ENCODE measurements at regions not wholly inside any gene's neighbourhood (a gene's known extent, or its start where the extent isn't known, plus 50 kb on each side); places are given as distances from the start of the nearest gene placed in this dataset.

- H3F3A ChIP-seq (ENCODE audit: insufficient read depth, low read length, poor library complexity, severe bottlenecking): no peaks in the 10 kb centered on the region
- H4K20me1 ChIP-seq (ENCODE audit: insufficient read depth): no peaks in the 10 kb centered on the region
- no peaks in the 10 kb centered on the region for H3K9me2 ChIP-seq (ENCODE audit: insufficient read depth, low read length)
- no peaks in the 10 kb centered on the region for H3K27me3 ChIP-seq (ENCODE audit: insufficient read depth, low read depth, low read length)
- H3K4me2 ChIP-seq (ENCODE audit: low read length): no peak overlapping the region
- H3K4me3 ChIP-seq (ENCODE audit: low read length): no peak overlapping the region
- H3K27ac ChIP-seq (ENCODE audit: low read length): no peak overlapping the region
- H3K36me3 ChIP-seq (ENCODE audit: insufficient read depth, low read length): no peaks in the 10 kb centered on the region
- H3K9ac ChIP-seq (ENCODE audit: low read length): no peak overlapping the region
- no peak overlapping the region for H2AFZ ChIP-seq (ENCODE audit: low read depth, low read length)
- TF ChIP-seq POLR2AphosphoS5 (IDR thresholded peaks at IDR 0.05): no peak
- no peak for TF ChIP-seq REST (IDR thresholded peaks at IDR 0.05; ENCODE audit: borderline replicate concordance)
- TF ChIP-seq SMC3 (conservative IDR thresholded peaks at IDR 0.05; ENCODE audit: poor library complexity): no peak
- TF ChIP-seq RAD21 (conservative IDR thresholded peaks at IDR 0.05): no peak
- no peaks in the 10 kb centered on the region for H3K9me3 ChIP-seq (ENCODE audit: low read length)
- H3K79me2 ChIP-seq (replicated peaks; ENCODE audit: insufficient read depth, low read length): no peaks in the 10 kb centered on the region
Measured at GRCh38 chr11:22467248-22467647, 129.1 kb downstream of the SLC17A6 start.

- TF ChIP-seq TAF1 (IDR thresholded peaks at IDR 0.05; ENCODE audit: low read depth): no peak
- TF ChIP-seq EP300 (conservative IDR thresholded peaks at IDR 0.05; ENCODE audit: poor library complexity, severe bottlenecking): no peak
- no peak for TF ChIP-seq CTCF (IDR thresholded peaks at IDR 0.05; ENCODE audit: poor library complexity, severe bottlenecking)
- TF ChIP-seq REST (IDR thresholded peaks at IDR 0.05; ENCODE audit: borderline replicate concordance): no peak
- TF ChIP-seq EZH2 (IDR thresholded peaks at IDR 0.05; ENCODE audit: borderline replicate concordance, insufficient read depth, low read length, poor library complexity, severe bottlenecking): no peak
- TF ChIP-seq SMC3 (conservative IDR thresholded peaks at IDR 0.05; ENCODE audit: poor library complexity): no peak
- no peak for TF ChIP-seq RAD21 (conservative IDR thresholded peaks at IDR 0.05)
- no peak overlapping the region for H3K4me3 ChIP-seq (ENCODE audit: low read length)
Measured at GRCh38 chr11:22466809-22467208, 128.6 kb downstream of the SLC17A6 start.

More at GRCh38 chr11:22466809-22467208, 128.6 kb downstream of the SLC17A6 start:
- no peaks in the 10 kb centered on the region for H3K27me3 ChIP-seq (ENCODE audit: insufficient read depth, low read depth, low read length)
- no peaks in the 10 kb centered on the region for H3K9me3 ChIP-seq (ENCODE audit: low read length)
- H3K79me2 ChIP-seq (replicated peaks; ENCODE audit: insufficient read depth, low read length): no peaks in the 10 kb centered on the region
- no peak overlapping the region for H3K9ac ChIP-seq (ENCODE audit: low read length)
- no peaks in the 10 kb centered on the region for H3K36me3 ChIP-seq (ENCODE audit: insufficient read depth, low read length)
- no peak overlapping the region for H3K27ac ChIP-seq (ENCODE audit: low read length)
- no peaks in the 10 kb centered on the region for H4K20me1 ChIP-seq (ENCODE audit: insufficient read depth)
- H3K4me2 ChIP-seq (ENCODE audit: low read length): no peak overlapping the region
- no peaks in the 10 kb centered on the region for H3K9me2 ChIP-seq (ENCODE audit: insufficient read depth, low read length)
- no peak overlapping the region for H2AFZ ChIP-seq (ENCODE audit: low read depth, low read length)
- H3F3A ChIP-seq (ENCODE audit: insufficient read depth, low read length, poor library complexity, severe bottlenecking): no peaks in the 10 kb centered on the region

All from neural cell (in vitro differentiated cells).